Epithelial cell of prostate (primary cell): ENCODE measurements at regions not wholly inside any gene's neighbourhood (a gene's known extent, or its start where the extent isn't known, plus 50 kb on each side); places are given as distances from the start of the nearest gene placed in this dataset.
"Not testable (repeated sequence)": the region's sequence is repeated elsewhere in the genome, so short reads cannot be mapped to it uniquely, and the experiment has no call there.

Experiments used
- DNase-seq: peaks from one replicate; pipeline ENCODE4 v3.0.0-alpha.2; 2011; ENCODE audit warnings: low read depth, low spot score
- H3K27ac ChIP-seq: fragments of 450-650 bp; 2 replicates; pipeline ENCODE4 v1.5.1; 2017; ENCODE audit warnings: mild to moderate bottlenecking

DNA sequence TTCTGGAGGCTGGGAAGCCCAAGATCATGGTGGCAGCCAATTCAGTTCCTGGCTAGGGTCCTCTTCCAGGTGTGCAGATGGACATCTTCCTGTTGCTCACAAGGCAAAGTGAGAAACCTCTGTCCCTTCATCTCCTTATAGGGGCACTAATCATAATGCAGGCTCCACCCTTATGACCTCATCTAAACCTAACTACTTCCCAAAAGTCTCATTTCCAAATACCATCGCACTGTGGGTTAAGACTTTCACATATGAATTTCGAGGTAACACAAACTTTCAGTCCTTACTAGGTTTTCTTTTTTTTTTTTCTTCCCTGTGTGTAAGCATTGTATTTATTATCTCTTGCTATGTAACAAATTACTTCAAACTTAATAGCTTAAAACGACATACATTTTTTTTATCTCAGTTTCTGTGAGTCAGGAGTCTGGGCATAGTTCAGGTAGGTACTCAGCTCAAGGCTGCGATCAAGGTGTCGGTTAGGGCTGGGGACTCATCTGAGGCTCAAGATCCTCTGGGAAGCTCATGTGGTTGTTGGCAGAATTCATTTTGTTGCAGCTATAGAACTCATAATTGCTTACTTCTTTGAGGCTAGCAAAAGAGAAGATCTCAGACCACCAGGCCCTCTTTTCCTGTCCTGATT, 204.7 kb upstream of the STK26 start:
- DNase-seq: no peak
- no peak overlapping the region for H3K27ac ChIP-seq

GRCh38 chrX:131821945-131822622, 201.0 kb upstream of the STK26 start:
- DNase-seq: no peak
- no peak overlapping the region for H3K27ac ChIP-seq

DNA sequence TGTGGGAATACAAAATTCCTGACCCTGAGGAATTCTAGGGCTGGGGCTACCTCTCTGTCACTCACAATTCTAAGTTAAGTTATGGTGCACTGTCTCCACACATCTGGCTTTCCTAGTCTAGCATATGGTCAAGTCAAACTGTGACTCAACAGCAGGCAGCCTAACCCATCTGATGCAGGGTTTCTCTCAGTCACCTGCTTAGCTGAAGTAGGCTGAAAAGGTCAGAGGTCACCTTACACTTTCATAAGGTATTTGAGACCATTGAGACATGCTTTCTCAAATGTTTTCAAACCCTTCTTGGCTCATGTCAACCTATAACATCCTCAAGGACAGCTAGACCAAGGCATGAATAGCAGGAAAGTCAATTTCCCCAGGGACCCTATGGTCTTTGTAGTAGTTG, 196.5 kb upstream of the STK26 start:
- no peak overlapping the region for H3K27ac ChIP-seq
- no peak for DNase-seq

- H3K27ac ChIP-seq: no peak overlapping the region
- DNase-seq: no peak
These were observed 195.2 kb upstream of the STK26 start for GRCh38 chrX:131827935-131828334.

DNA sequence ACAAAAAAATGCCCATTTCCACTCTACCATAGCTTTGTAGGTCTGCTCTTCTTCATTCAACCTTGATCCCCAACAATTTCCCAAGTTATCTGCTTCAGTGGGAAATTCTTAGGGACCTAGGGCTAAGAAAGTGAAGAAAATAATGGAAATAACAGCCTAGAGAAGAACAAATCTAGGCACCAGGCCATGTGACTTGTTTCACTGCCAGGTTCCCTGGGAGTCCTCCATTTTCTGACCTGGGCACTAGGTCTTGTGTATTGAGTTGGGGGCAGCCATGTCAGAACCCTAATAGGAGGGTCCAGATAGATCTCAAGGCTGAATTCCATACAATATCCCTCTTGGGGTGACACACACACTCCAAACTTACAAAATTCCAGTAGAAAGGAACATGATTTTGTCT, 194.6 kb upstream of the STK26 start:
- H3K27ac ChIP-seq: no peak overlapping the region
- DNase-seq: no peak

- no peak for DNase-seq
These were observed 192.5 kb upstream of the STK26 start for GRCh38 chrX:131830400-131831184.

DNA sequence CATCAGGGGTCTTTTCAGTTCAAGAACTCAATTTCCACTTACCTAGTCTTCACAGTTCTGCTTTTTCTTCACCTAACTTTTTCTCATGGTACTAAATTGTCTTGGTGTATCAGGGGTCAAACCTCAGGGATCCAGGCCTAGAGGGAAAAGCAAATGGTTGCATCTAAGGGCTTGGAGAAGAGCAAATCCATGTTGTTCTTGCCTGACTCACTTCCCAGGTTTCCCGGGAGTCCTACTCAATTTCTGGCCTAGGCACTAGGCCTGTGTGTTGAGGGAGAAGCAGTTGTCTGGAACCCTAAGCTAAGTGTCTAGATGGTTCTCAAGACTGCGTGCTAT, 191.9 kb upstream of the STK26 start:
- H3K27ac ChIP-seq: no peak overlapping the region
- no peak for DNase-seq

More at GRCh38 chrX:131830400-131831184, 192.5 kb upstream of the STK26 start:
- H3K27ac ChIP-seq: no peak overlapping the region

GRCh38 chrX:131836161-131836560, 186.9 kb upstream of the STK26 start:
- no peak overlapping the region for H3K27ac ChIP-seq
- no peak for DNase-seq

GRCh38 chrX:131837325-131837724, 185.8 kb upstream of the STK26 start:
- H3K27ac ChIP-seq: no peak overlapping the region
- no peak for DNase-seq

DNA sequence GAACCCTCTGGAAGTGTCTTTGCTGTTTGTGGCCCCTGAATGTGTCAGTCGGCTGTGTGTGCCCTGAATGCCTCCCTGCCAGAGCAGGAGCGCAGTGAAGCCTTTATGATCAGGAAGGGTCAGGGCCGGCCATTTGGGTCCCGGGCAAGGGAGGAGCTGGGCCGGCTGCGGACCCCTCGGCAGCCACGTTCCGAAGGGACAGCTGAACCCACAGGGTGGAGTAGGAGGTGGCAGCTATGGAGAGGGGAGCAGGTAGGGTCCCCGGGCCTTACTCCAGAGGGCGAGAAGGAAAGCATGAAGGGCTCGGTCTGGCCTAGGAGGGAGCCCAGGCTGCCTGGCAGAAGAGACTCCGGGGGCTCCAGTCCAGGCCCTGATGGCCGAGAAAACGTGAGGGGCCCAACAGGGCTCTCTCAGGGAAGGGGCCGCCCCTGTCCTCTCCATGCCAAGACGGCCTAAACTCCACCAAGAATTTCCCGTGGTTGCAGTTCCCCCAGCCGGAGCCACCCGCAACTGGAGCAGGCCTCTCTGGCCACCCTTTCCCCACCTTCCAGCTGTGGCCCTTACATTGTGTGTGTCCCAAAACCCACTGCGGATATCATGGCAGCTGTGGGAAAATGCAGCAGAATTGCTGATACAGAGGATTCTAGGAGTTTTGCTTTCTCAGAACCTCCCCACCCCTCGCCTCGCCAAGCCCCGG, 182.2 kb upstream of the STK26 start:
- no peak for DNase-seq

GRCh38 chrX:131841496-131842437, 181.3 kb upstream of the STK26 start:
- DNase-seq: no peak
- no peak overlapping the region for H3K27ac ChIP-seq

More for the DNA sequence above, 182.2 kb upstream of the STK26 start:
- no peak overlapping the region for H3K27ac ChIP-seq

DNA sequence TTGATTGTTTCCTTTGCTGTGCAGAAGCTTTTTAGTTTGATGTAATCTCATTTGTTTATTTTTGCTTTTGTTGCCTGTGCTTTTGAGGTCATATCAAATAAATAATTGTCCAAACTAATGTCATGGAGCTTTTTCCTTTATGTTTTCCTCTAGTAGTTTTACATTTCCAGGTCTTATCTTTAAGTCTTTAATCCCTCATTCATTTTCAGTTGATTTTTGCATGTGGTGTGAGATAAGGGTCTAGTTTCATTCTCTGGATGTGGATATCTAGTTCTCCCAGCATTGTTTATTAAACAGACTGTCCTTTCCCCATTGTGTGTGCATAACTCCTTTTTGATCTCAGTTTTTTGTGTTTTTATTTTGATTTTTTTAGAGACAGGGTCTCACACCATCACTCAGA, 179.1 kb upstream of the STK26 start:
- no peak for DNase-seq
- H3K27ac ChIP-seq: no peak overlapping the region

DNA sequence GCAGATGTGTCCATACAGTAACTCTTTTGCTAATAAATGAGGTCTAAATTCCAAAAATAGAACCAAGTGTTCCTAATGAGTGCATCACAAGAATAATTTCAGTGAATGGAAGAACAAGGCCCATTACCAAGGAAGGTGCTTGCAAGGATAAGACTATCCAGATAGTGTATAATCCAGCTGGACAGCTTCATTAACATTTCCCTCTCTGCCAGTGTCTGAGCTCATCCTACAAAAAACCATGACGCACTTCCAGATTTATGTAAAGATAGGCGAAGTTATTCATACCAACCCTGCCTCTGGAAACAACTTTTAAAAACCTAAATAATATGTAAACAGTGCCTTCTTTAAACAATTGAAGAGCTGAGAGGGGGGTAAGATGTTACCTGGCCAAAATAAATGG, 177.9 kb upstream of the STK26 start:
- no peak for DNase-seq
- H3K27ac ChIP-seq: no peak overlapping the region

DNA sequence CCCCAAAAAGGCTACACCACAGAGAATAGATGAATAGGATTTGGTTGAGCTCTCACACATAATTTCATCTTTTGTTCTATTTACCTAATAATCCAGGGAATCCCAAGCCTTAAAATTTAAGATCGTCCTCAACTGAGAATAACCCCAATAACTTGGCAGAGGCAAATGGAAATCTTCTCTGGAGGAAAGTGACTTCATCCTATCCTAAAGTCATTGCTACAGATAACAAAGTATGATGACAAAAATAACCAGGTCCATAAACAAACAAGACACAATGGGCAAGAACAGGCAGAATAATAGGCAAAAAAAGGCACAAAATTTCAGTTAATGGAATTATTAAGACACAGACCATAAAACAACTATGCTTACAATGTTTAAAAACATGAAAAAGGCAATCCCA, 177.3 kb upstream of the STK26 start:
- H3K27ac ChIP-seq: no peak overlapping the region
- no peak for DNase-seq

DNA sequence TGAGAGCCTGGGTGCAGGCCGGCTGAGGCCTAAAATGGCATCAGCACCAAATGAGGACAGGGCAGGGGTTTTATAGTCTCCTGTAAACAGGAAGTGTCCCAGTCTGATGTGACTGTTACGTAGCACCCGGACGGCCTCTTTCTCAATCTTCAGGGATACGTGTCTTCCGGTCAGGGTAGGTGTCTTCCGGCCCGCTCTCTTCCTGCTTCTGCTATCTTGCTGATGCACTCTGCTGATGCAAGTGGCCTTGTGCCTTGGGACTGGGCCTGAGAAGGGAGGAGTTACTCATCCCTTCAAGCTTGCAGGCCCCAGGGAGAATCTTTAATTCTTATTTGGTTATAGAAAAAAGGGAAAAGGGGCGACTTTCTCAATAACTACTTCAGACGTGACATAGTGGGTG, 172.1 kb upstream of the STK26 start:
- not testable (repeated sequence) for DNase-seq, H3K27ac ChIP-seq

DNA sequence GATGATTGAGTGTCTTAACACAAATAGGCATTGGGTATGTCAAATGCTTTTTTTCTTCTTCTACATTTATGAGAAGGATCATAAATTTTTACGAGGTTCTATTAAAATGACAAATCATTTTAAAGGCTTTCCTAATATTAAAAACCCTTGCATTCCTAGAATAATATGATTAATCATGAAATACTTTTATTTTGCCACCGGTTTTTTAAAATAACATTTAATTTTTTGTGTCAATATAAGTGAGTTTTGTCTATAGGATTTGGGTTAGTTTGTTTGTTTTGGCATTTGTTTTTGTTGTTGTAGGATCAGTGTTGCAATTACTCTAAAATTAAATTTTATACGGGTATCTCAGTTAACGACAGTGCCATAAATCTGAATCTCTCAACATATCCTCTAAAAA, 169.7 kb upstream of the STK26 start:
- DNase-seq: no peak
- H3K27ac ChIP-seq: no peak overlapping the region

DNA sequence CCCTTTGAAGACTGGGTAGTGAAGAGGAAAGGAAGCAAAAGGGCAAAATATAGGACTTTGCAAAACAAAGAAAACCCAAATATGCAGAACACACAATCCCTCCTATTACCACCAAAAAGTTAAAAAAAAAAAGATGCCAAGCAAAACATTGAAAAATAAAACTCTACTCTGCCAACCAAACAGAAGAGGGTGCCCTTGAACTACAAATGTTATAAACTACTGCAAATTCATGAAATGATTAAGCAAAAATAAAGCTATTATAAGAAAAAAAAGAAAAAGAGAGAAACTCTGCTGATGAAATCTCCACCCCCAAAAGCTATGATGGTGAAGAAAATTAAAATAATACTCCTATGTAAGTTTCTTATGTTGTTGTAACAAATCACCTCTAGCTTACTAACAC, 168.5 kb upstream of the STK26 start:
- DNase-seq: no peak
- no peak overlapping the region for H3K27ac ChIP-seq

GRCh38 chrX:131861088-131861787, 161.9 kb upstream of the STK26 start:
- peak; percentile 0 for DNase-seq
- H3K27ac ChIP-seq: no peak overlapping the region

- no peak for DNase-seq
- H3K27ac ChIP-seq: no peak overlapping the region
These were observed 160.8 kb upstream of the STK26 start for GRCh38 chrX:131862321-131862720.
